K562 (cell line): ENCODE measurements at regions not wholly inside any gene's neighbourhood (a gene's known extent, or its start where the extent isn't known, plus 50 kb on each side); places are given as distances from the start of the nearest gene placed in this dataset.

Experiments used
- EP400 ChIP-seq: fragments of 450-650 bp; IDR thresholded peaks from 2 replicates; pipeline ENCODE4 v1.6.1; 2017; ENCODE audit warnings: antibody characterized with exemption, mild to moderate bottlenecking, moderate library complexity
- MTA3 ChIP-seq: fragments of 450-650 bp; formaldehyde crosslinking; IDR thresholded peaks from 2 replicates; pipeline ENCODE4 v1.6.1; 2017; ENCODE audit warnings: mild to moderate bottlenecking, borderline replicate concordance
- SMARCB1 ChIP-seq: IDR thresholded peaks from 2 replicates; pipeline ENCODE4 v1.6.1; 2011; ENCODE audit warnings: improper control_type of control experiment, low read depth; ENCODE audit not compliant: insufficient read length
- ZNF124 ChIP-seq: sonication (generic); formaldehyde crosslinking; IDR thresholded peaks from 2 replicates; pipeline ENCODE4 v1.8.1; 2022; ENCODE audit warnings: missing genetic modification reagents
- ZNF407 ChIP-seq: fragments of 450-650 bp; IDR thresholded peaks from 2 replicates; pipeline ENCODE4 v1.6.1; 2016; ENCODE audit warnings: low read depth

- TF ChIP-seq ZNF407 (no peak), ZNF124 (CRISPR knock-in tag) (no peak), EP400 (no peak), SMARCB1 (no peak), MTA3 (no peak)
Observed at GRCh38 chr13:99717959-99718674, 216.8 kb downstream of the TM9SF2 start (continued).
